ENCODE measurements at regions not wholly inside any gene's neighbourhood (a gene's known extent, or its start where the extent isn't known, plus 50 kb on each side); places are given as distances from the start of the nearest gene placed in this dataset.

GRCh38 chr9:121582641-121583040 is 68.8 kb upstream of the DAB2IP start:
- H3K14ac ChIP-seq (ENCODE audit: insufficient read depth, low read length): no peak overlapping the region
- no peak overlapping the region for H3K18ac ChIP-seq (ENCODE audit: insufficient read length, low read depth, low read length)
- H3K4me2 ChIP-seq (ENCODE audit: insufficient read depth, insufficient read length, low read length): no peak overlapping the region
- H3K27me3 Mint-ChIP-seq (ENCODE audit: low read depth): peaks cover 28% of the 10 kb centered on the region
- H2BK12ac ChIP-seq (ENCODE audit: insufficient read length, low read depth, low read length): no peak overlapping the region
- no peak overlapping the region for H3K27ac Mint-ChIP-seq
- H3K79me1 ChIP-seq (ENCODE audit: insufficient read depth, low read depth, low read length, poor library complexity, severe bottlenecking): no peaks in the 10 kb centered on the region
- peaks cover 16 to 33% of the 10 kb centered on the region in 2 experiments for H3K4me1 Mint-ChIP-seq
- no peaks in the 10 kb centered on the region for H3K79me2 ChIP-seq (ENCODE audit: insufficient read depth, low read length)
- H3T11ph ChIP-seq (ENCODE audit: low read length): no peak overlapping the region
- no peaks in the 10 kb centered on the region for H3K4me1 ChIP-seq (ENCODE audit: insufficient read depth, low read length)
- H3K36me3 Mint-ChIP-seq (ENCODE audit: insufficient read depth in 1 of 3, low read depth in 3 of 3): no peaks in the 10 kb centered on the region
- no peak overlapping the region for H2BK5ac ChIP-seq (ENCODE audit: insufficient read length, low read length)
- no peaks in the 10 kb centered on the region for H4K20me1 ChIP-seq (ENCODE audit: control insufficient read depth, insufficient read depth, insufficient read length)
- no peak overlapping the region for H3K23ac ChIP-seq (ENCODE audit: insufficient read length, low read depth, low read length)
- H2AK5ac ChIP-seq (ENCODE audit: insufficient read length, low read length): no peak overlapping the region
- no peaks in the 10 kb centered on the region for H3K23me2 ChIP-seq (ENCODE audit: insufficient read length, low read depth, low read length, poor library complexity, severe bottlenecking)
- no peak overlapping the region for H3K9ac ChIP-seq (ENCODE audit: extremely low read depth, insufficient read length, low read length)
- H4K91ac ChIP-seq (ENCODE audit: insufficient read length, low read depth, low read length): no peak overlapping the region
- WGBS (ENCODE audit: extremely low coverage, insufficient read length, low lambda C conversion rate): no CpG with 5 or more reads among the region's 7 CpGs
- H2BK15ac ChIP-seq (ENCODE audit: low read depth, low read length): no peak overlapping the region
- H3K4ac ChIP-seq (ENCODE audit: low read depth, low read length): no peak overlapping the region
- peak overlapping the region in 1 of 2 experiments; percentile 55; a peak in 2 of 5 replicates for H3K4me3 Mint-ChIP-seq
- no peaks in the 10 kb centered on the region for H3K9me3 ChIP-seq (ENCODE audit: control insufficient read depth, low read depth, low read length)
- H3K9me3 Mint-ChIP-seq: no peaks in the 10 kb centered on the region; a peak in 1 of 5 replicates
- no peak overlapping the region for H3K27ac ChIP-seq (ENCODE audit: insufficient read length, low read depth, low read length)
- H2BK20ac ChIP-seq (ENCODE audit: low read depth, low read length, poor library complexity, severe bottlenecking): no peak overlapping the region
- no peaks in the 10 kb centered on the region for H3K27me3 ChIP-seq (ENCODE audit: insufficient read depth, low read length)
- H2AFZ ChIP-seq (ENCODE audit: low read length): no peak overlapping the region
- TF ChIP-seq CTCF (conservative IDR thresholded peaks at IDR 0.05): no peak
- no peak overlapping the region for H2BK120ac ChIP-seq (ENCODE audit: low read depth, low read length, poor library complexity, severe bottlenecking)
- no peak overlapping the region for H3K56ac ChIP-seq (ENCODE audit: insufficient read length, low read depth, low read length)
- no peak overlapping the region for H4K8ac ChIP-seq (replicated peaks; ENCODE audit: insufficient read length, low read depth, low read length)
- DNase-seq: no peak
- H4K5ac ChIP-seq (ENCODE audit: insufficient read length, low read depth, low read length): no peak overlapping the region
